ENCODE measurements at regions not wholly inside any gene's neighbourhood (a gene's known extent, or its start where the extent isn't known, plus 50 kb on each side); places are given as distances from the start of the nearest gene placed in this dataset.

- no peak for TF ChIP-seq SUZ12 (IDR thresholded peaks at IDR 0.05)
- TF ChIP-seq ELF4 (IDR thresholded peaks at IDR 0.05) = no peak
- TF ChIP-seq HDGF (IDR thresholded peaks at IDR 0.05; ENCODE audit: borderline replicate concordance) = no peak
- no peak for TF ChIP-seq FOXA1 (IDR thresholded peaks at IDR 0.05)
- no peak for TF ChIP-seq SP1 (IDR thresholded peaks at IDR 0.05)
- no peak for TF ChIP-seq LEF1 (IDR thresholded peaks at IDR 0.05; ENCODE audit: borderline replicate concordance)
- no peak for TF ChIP-seq PKNOX1 (IDR thresholded peaks at IDR 0.05)
- no peak for TF ChIP-seq FOXM1 (IDR thresholded peaks at IDR 0.05; ENCODE audit: borderline replicate concordance)
- TF ChIP-seq FOXK2 (IDR thresholded peaks at IDR 0.05) = no peak
- no peak for TF ChIP-seq NFRKB (IDR thresholded peaks at IDR 0.05)
- TF ChIP-seq BHLHE40 (IDR thresholded peaks at IDR 0.05; ENCODE audit: borderline replicate concordance) = no peak
- no peak for TF ChIP-seq ZNF384 (IDR thresholded peaks at IDR 0.05)
- TF ChIP-seq TARDBP (IDR thresholded peaks at IDR 0.05) = no peak
- no peak for TF ChIP-seq CTBP1 (IDR thresholded peaks at IDR 0.05; ENCODE audit: borderline replicate concordance)
These were observed 230.0 kb upstream of the IRX1 start for GRCh38 chr5:3365501-3366215.

Measured in HEK293T (cell line).